Common myeloid progenitor, CD34-positive (primary cell): ENCODE measurements at regions not wholly inside any gene's neighbourhood (a gene's known extent, or its start where the extent isn't known, plus 50 kb on each side); places are given as distances from the start of the nearest gene placed in this dataset.
A peak's percentile ranks its signal among the peaks of the same experiment; 100 is the strongest.

Experiments used
- CTCF ChIA-PET: fragments of 350-600 bp; sonication (Branson Sonifier 250); formaldehyde crosslinking; loops from one replicate; lab custom pipeline; 2021; ENCODE audit warnings: antibody characterized with exemption; lab: Charles Lee
- POLR2A ChIA-PET: fragments of 350-600 bp; sonication (Branson Sonifier 250); formaldehyde crosslinking; loops from one replicate; lab custom pipeline; 2021; ENCODE audit warnings: antibody characterized with exemption; lab: Charles Lee
- DNase-seq, 3 donors: peaks; one replicate each; pipeline versions ENCODE4 v3.0.0 to v3.0.0-alpha.2; 2013
- H3K27ac ChIP-seq, 2 experiments: 1 replicate in 1 of 2; 2 replicates in 1 of 2; pipeline ENCODE4 v1.7.0; 2013; ENCODE audit warnings: inconsistent platforms in 2 of 2, low read length in 2 of 2, mild to moderate bottlenecking in 2 of 2, low read depth in 1 of 2, moderate library complexity in 1 of 2; ENCODE audit not compliant: severe bottlenecking in 2 of 2, insufficient read depth in 1 of 2, poor library complexity in 1 of 2
- H3K27me3 ChIP-seq, 5 experiments: replicated peaks in 2 of 5; 1 replicate in 3 of 5; 2 replicates in 2 of 5; pipeline versions ENCODE4 v1.6.1 to v1.7.0; 2013; ENCODE audit warnings: low read length in 4 of 5, mild to moderate bottlenecking in 2 of 5, moderate library complexity in 2 of 5, inconsistent platforms in 1 of 5; ENCODE audit not compliant: insufficient read depth in 5 of 5, control insufficient read depth in 4 of 5
- H3K36me3 ChIP-seq, 4 experiments: 1 replicate in 2 of 4; 2 replicates in 2 of 4; pipeline versions ENCODE4 v1.6.1 to v1.7.0; 2013; ENCODE audit warnings: low read length in 3 of 4, control low read depth in 1 of 4, mild to moderate bottlenecking in 1 of 4; ENCODE audit not compliant: control insufficient read depth in 4 of 4, insufficient read depth in 4 of 4
- H3K4me1 ChIP-seq, 4 experiments: 1 replicate in 3 of 4; 2 replicates in 1 of 4; pipeline versions ENCODE4 v1.6.1 to v1.7.1; 2013; ENCODE audit warnings: low read length in 3 of 4, mild to moderate bottlenecking in 3 of 4, control low read depth in 1 of 4, inconsistent platforms in 1 of 4, moderate library complexity in 1 of 4; ENCODE audit not compliant: control insufficient read depth in 4 of 4, insufficient read depth in 4 of 4; ENCODE audit errors: control extremely low read depth in 1 of 4
- H3K4me3 ChIP-seq, 7 experiments: 1 replicate in 4 of 7; 2 replicates in 3 of 7; pipeline versions ENCODE4 v1.5.1 to v1.7.0; 2013; ENCODE audit warnings: mild to moderate bottlenecking in 7 of 7, low read length in 6 of 7, moderate library complexity in 6 of 7, inconsistent platforms in 2 of 7, low read depth in 2 of 7, control low read depth in 1 of 7; ENCODE audit not compliant: insufficient read depth in 4 of 7, control insufficient read depth in 1 of 7; ENCODE audit errors: extremely low read depth in 1 of 7
- H3K9me3 ChIP-seq, 5 experiments: 1 replicate in 4 of 5; 2 replicates in 1 of 5; pipeline versions ENCODE4 v1.6.1 to v1.7.1; 2013; ENCODE audit warnings: low read length in 4 of 5, mild to moderate bottlenecking in 2 of 5, inconsistent platforms in 1 of 5, low read depth in 1 of 5, moderate library complexity in 1 of 5; ENCODE audit not compliant: control insufficient read depth in 4 of 5, insufficient read depth in 2 of 5; ENCODE audit errors: control extremely low read depth in 1 of 5
- WGBS: methylation state at CpG from one replicate; pipeline ENCODE4 v1.1.5; 2013; ENCODE audit not compliant: insufficient coverage; 5-methylcytosine and 5-hydroxymethylcytosine counted together

DNA sequence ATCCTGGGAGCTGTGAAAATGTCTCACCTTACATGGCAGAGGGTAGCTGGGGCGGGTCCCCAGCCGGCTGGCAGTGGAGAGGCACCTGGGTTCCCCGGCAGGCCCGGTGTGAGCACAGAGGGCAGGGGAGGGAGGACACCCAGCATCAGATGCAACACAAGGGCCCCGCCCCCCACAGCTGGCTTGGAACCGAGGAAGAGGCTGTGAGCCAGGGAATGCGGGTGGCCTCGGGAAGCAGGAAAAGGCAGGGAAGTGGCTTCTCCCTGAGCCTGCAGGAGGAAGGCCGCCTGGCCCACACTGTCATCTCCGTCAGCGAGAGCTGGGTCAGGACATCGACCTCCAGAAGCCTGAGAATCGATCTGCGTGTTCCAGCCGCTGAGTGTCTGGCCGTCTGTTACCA, 87.3 kb downstream of the SIK1 start:
- ChIA-PET POLR2A (no interaction called here), CTCF (no interaction called here)
- Histone ChIP-seq H3K27ac (no peak overlapping the region), H3K9me3 (no peaks in the 10 kb centered on the region), H3K4me3 (no peak overlapping the region), H3K4me1 (peaks cover 0 to 27% (median 17%) of the 10 kb centered on the region in 4 experiments), H3K36me3 (no peaks in the 10 kb centered on the region), H3K27me3 (no peaks in the 10 kb centered on the region)
- WGBS = 97% methylated on average over 16 of the region's 16 CpGs
- no peak for DNase-seq

DNA sequence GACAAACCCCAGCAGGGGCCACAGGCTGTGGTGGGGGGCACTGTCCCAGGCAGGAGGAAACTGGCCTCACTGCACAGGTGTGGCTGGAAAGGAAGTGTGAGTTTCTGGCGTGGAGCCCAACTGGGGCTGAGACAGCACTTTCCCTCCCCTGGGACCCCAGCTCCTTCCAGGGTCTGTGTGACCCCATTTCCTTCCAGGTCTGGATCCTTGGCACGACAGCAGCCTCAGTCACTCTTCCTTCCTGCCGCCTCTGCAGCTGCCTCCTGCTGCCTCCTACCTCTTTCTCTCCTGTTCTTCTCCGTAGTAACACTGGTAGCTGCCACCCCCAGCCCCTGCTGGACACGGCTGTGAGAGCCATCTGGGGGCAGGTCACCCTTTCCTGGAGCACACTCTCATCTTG, 88.0 kb downstream of the SIK1 start:
- Histone ChIP-seq H3K27me3 (peaks cover 0 to under 1% (median 0%) of the 10 kb centered on the region in 5 experiments), H3K9me3 (no peaks in the 10 kb centered on the region), H3K4me1 (peaks cover 0 to 28% (median 17%) of the 10 kb centered on the region in 4 experiments), H3K27ac (no peak overlapping the region), H3K36me3 (no peaks in the 10 kb centered on the region), H3K4me3 (no peak overlapping the region)
- ChIA-PET POLR2A (interaction anchor here (0.6 kb wide), 1 partner anchor 23 kb away, joined by 3 read pairs; no protein-coding TSS in a partner anchor), CTCF (interaction anchor here (1.4 kb wide), 1 partner anchor 20 kb away, joined by 4 read pairs; no protein-coding TSS in a partner anchor)
- 12% methylated on average over 5 of the region's 5 CpGs for WGBS
- DNase-seq = peak; percentile 34 to 65 (median 64)

GRCh38 chr21:43337901-43338655, 88.9 kb downstream of the SIK1 start:
- Histone ChIP-seq H3K4me1 (peaks cover 0 to 37% (median 25%) of the 10 kb centered on the region in 4 experiments), H3K9me3 (no peaks in the 10 kb centered on the region), H3K4me3 (no peak overlapping the region), H3K36me3 (no peaks in the 10 kb centered on the region), H3K27me3 (peaks cover 0 to 3% (median 0%) of the 10 kb centered on the region in 5 experiments), H3K27ac (no peak overlapping the region)
- ChIA-PET CTCF (interaction anchor here (1.4 kb wide), 1 partner anchor 19 kb away, joined by 4 read pairs; no protein-coding TSS in a partner anchor), POLR2A (interaction anchor here (0.6 kb wide), 1 partner anchor 24 kb away, joined by 3 read pairs; no protein-coding TSS in a partner anchor)
- peak in 2 of 3 donors; percentile 23 to 47 for DNase-seq
- WGBS = 87% methylated on average over 16 of the region's 18 CpGs

- no peak for DNase-seq
- Histone ChIP-seq H3K4me1 (peaks cover 0 to 46% (median 33%) of the 10 kb centered on the region in 4 experiments), H3K27ac (no peak overlapping the region), H3K27me3 (peaks cover 0 to 3% (median 0%) of the 10 kb centered on the region in 5 experiments), H3K4me3 (no peak overlapping the region), H3K36me3 (no peaks in the 10 kb centered on the region), H3K9me3 (no peaks in the 10 kb centered on the region)
- ChIA-PET CTCF (no interaction called here), POLR2A (no interaction called here)
- WGBS = 88% methylated on average over 10 of the region's 10 CpGs
Measured at GRCh38 chr21:43335119-43335518, 91.8 kb downstream of the SIK1 start.

- Histone ChIP-seq H3K4me1 (peaks cover 0 to 40% (median 29%) of the 10 kb centered on the region in 4 experiments), H3K9me3 (no peaks in the 10 kb centered on the region), H3K4me3 (no peak overlapping the region), H3K36me3 (no peaks in the 10 kb centered on the region), H3K27ac (no peak overlapping the region), H3K27me3 (peaks cover 0 to 3% (median 0%) of the 10 kb centered on the region in 5 experiments)
- WGBS = 98% methylated on average over 9 of the region's 16 CpGs
- CTCF ChIA-PET = no interaction called here
- no peak for DNase-seq
- POLR2A ChIA-PET = interaction anchor here (0.6 kb wide), 1 partner anchor 28 kb away, joined by 9 read pairs; no protein-coding TSS in a partner anchor
Measured at GRCh38 chr21:43334214-43334958, 92.5 kb downstream of the SIK1 start.

- WGBS = 57% methylated on average over 31 of the region's 35 CpGs
- no peaks in the 10 kb centered on the region for H3K36me3 ChIP-seq
- ChIA-PET CTCF (no interaction called here), POLR2A (interaction anchor here (0.6 kb wide), 1 partner anchor 29 kb away, joined by 9 read pairs; no protein-coding TSS in a partner anchor)
- H3K27ac ChIP-seq = no peak overlapping the region
- H3K4me1 ChIP-seq = peaks cover 0 to 31% (median 20%) of the 10 kb centered on the region in 4 experiments
- H3K4me3 ChIP-seq = no peak overlapping the region
- peaks cover 0 to 3% (median 0%) of the 10 kb centered on the region in 5 experiments for H3K27me3 ChIP-seq
- DNase-seq = peak in 1 of 3 donors; percentile 25
- no peaks in the 10 kb centered on the region for H3K9me3 ChIP-seq
Measured at GRCh38 chr21:43333298-43334062, 93.5 kb downstream of the SIK1 start.
